CD14-positive monocyte (primary cell): ENCODE measurements at regions not wholly inside any gene's neighbourhood (a gene's known extent, or its start where the extent isn't known, plus 50 kb on each side); places are given as distances from the start of the nearest gene placed in this dataset.

Experiments
- DNase-seq, 3 donors: peaks; one replicate each; pipeline ENCODE4 v3.0.0-alpha.2; 2011 to 2022
- H2AFZ ChIP-seq: 2 replicates; pipeline ENCODE4 v1.6.0; 2012; ENCODE audit warnings: mild to moderate bottlenecking, low read depth, low read length, inconsistent platforms; ENCODE audit not compliant: insufficient read depth, poor library complexity, severe bottlenecking
- H3K27ac ChIP-seq, 2 donors: 1 replicate in 1 of 2; 2 replicates in 1 of 2; pipeline ENCODE4 v1.5.1; 2012 to 2013; ENCODE audit warnings: low read length in 2 of 2, control low read depth in 1 of 2, inconsistent platforms in 1 of 2, low read depth in 1 of 2, mild to moderate bottlenecking in 1 of 2
- H3K27me3 ChIP-seq, 2 donors: one replicate each; pipeline versions ENCODE4 v1.6.0 to v1.6.1; 2011 to 2013; ENCODE audit warnings: low read length in 2 of 2; ENCODE audit not compliant: control insufficient read depth in 2 of 2, insufficient read depth in 2 of 2
- H3K36me3 ChIP-seq, 2 donors: replicated peaks in 1 of 2; 1 replicate in 1 of 2; 2 replicates in 1 of 2; pipeline versions ENCODE4 v1.5.1 to v1.6.1; 2012 to 2013; ENCODE audit warnings: low read length in 2 of 2, control low read depth in 1 of 2, inconsistent platforms in 1 of 2, mild to moderate bottlenecking in 1 of 2; ENCODE audit not compliant: insufficient read depth in 2 of 2, control insufficient read depth in 1 of 2
- H3K4me1 ChIP-seq, 2 donors: 1 replicate in 1 of 2; 2 replicates in 1 of 2; pipeline versions ENCODE4 v1.5.1 to v1.6.1; 2012 to 2013; ENCODE audit warnings: low read length in 2 of 2, control low read depth in 1 of 2, inconsistent platforms in 1 of 2, mild to moderate bottlenecking in 1 of 2, moderate library complexity in 1 of 2; ENCODE audit not compliant: insufficient read depth in 2 of 2, control insufficient read depth in 1 of 2
- H3K4me2 ChIP-seq: replicated peaks from 2 replicates; pipeline ENCODE3; 2012; ENCODE audit warnings: low read length, moderate library complexity, mild to moderate bottlenecking; ENCODE audit not compliant: poor library complexity, severe bottlenecking; ENCODE audit errors: extremely low read depth
- H3K4me3 ChIP-seq, 3 experiments: fragments of 200-600 bp in 1 of 3; sonication (generic) in 1 of 3; replicated peaks in 1 of 3; 1 replicate in 2 of 3; 2 replicates in 1 of 3; pipeline ENCODE4 v1.5.1; 2011 to 2013; ENCODE audit warnings: low read length in 3 of 3, mild to moderate bottlenecking in 3 of 3, control low read depth in 2 of 3, low read depth in 2 of 3, inconsistent platforms in 1 of 3, moderate library complexity in 1 of 3
- H3K79me2 ChIP-seq: 2 replicates; pipeline ENCODE4 v1.6.0; 2012; ENCODE audit warnings: mild to moderate bottlenecking, control low read depth, inconsistent platforms, low read length, moderate library complexity; ENCODE audit not compliant: insufficient read depth
- H3K9ac ChIP-seq: 2 replicates; pipeline ENCODE4 v1.6.0; 2017; ENCODE audit warnings: low read length, mild to moderate bottlenecking; ENCODE audit not compliant: insufficient read depth, poor library complexity, severe bottlenecking
- H3K9me3 ChIP-seq, 2 donors: replicated peaks in 1 of 2; 1 replicate in 1 of 2; 2 replicates in 1 of 2; pipeline versions ENCODE4 v1.5.1 to v1.6.1; 2012 to 2013; ENCODE audit warnings: low read length in 2 of 2, control low read depth in 1 of 2; ENCODE audit not compliant: control insufficient read depth in 1 of 2, insufficient read depth in 1 of 2
- H4K20me1 ChIP-seq: 2 replicates; pipeline ENCODE4 v1.6.0; 2012; ENCODE audit warnings: mild to moderate bottlenecking, low read length, control low read depth, moderate library complexity; ENCODE audit not compliant: insufficient read depth
- H3K27ac Mint-ChIP-seq, 7 donors: one replicate each; pipeline ENCODE4 v1.8.0; 2020; ENCODE audit warnings: mild to moderate bottlenecking in 7 of 7, mixed read lengths in 7 of 7, moderate library complexity in 6 of 7, inconsistent platforms in 2 of 7
- H3K27me3 Mint-ChIP-seq, 3 donors: one replicate each; pipeline ENCODE4 v1.8.0; 2021 to 2022; ENCODE audit warnings: low read depth in 3 of 3, mild to moderate bottlenecking in 3 of 3, mixed read lengths in 3 of 3, moderate library complexity in 3 of 3, inconsistent platforms in 1 of 3
- H3K36me3 Mint-ChIP-seq, 2 donors: one replicate each; pipeline ENCODE4 v1.8.0; 2020; ENCODE audit warnings: mixed read lengths in 2 of 2, inconsistent platforms in 1 of 2, mild to moderate bottlenecking in 1 of 2
- H3K4me1 Mint-ChIP-seq: one replicate; pipeline ENCODE4 v1.8.0; 2020; ENCODE audit warnings: mild to moderate bottlenecking, mixed read lengths
- H3K4me3 Mint-ChIP-seq, 2 donors: one replicate each; pipeline ENCODE4 v1.8.0; 2020; ENCODE audit warnings: mild to moderate bottlenecking in 2 of 2, mixed read lengths in 2 of 2, moderate library complexity in 1 of 2
- H3K9me3 Mint-ChIP-seq, 7 donors: one replicate each; pipeline ENCODE4 v1.8.0; 2020 to 2022; ENCODE audit warnings: mixed read lengths in 7 of 7, mild to moderate bottlenecking in 6 of 7, moderate library complexity in 6 of 7, inconsistent platforms in 2 of 7
- WGBS: methylation state at CpG from one replicate; pipeline ENCODE4 v1.1.5; 2013; ENCODE audit warnings: missing lambda C conversion rate; ENCODE audit not compliant: insufficient coverage; 5-methylcytosine and 5-hydroxymethylcytosine counted together
- intact Hi-C, 2 donors: fragments of 100-400 bp; cut with micrococcal nuclease; formaldehyde crosslinking; loops; one replicate each; pipeline versions ENCODE4 v1.15.0 to v1.15.1; 2023
- TF ChIP-seq, protein P1 (sequence below): fragments of 200-600 bp; IDR thresholded peaks from one replicate; pipeline ENCODE4 v1.8.0; 2022; ENCODE audit warnings: antibody characterized with exemption, mild to moderate bottlenecking

DNA sequence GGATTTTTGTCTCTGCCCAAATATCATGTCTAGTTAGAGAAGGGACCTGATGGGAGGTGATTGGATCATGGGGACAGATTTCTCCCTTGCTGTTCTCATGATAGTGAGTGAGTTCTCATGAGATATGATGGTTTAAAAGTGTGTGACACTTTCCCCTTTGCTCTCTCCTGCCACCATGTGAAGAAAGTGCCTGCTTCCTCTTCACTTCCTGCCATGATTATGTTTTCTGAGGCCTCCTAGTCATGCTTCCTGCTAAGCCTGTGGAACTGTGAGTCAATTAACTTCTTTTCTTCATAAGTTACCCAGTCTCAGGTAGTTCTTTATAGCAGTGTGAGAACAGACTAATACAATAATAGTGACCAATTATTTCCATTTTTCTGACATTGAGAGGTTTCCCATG lies 167.3 kb upstream of the CYRIA start:
- peaks cover 0 to 4% (median 0%) of the 10 kb centered on the region in 3 donors for H3K27me3 Mint-ChIP-seq
- Histone ChIP-seq H3K9me3 (no peaks in the 10 kb centered on the region), H2AFZ (no peak overlapping the region), H3K4me1 (no peaks in the 10 kb centered on the region), H3K4me2 (no peak overlapping the region), H4K20me1 (no peaks in the 10 kb centered on the region), H3K79me2 (no peaks in the 10 kb centered on the region), H3K27ac (no peak overlapping the region), H3K9ac (no peak overlapping the region), H3K4me3 (no peak overlapping the region), H3K27me3 (no peaks in the 10 kb centered on the region), H3K36me3 (no peaks in the 10 kb centered on the region)
- H3K27ac Mint-ChIP-seq = peak overlapping the region in 3 of 7 donors; percentile 26 to 79 (median 33)
- no peak overlapping the region for H3K4me3 Mint-ChIP-seq
- peaks cover 11% of the 10 kb centered on the region for H3K4me1 Mint-ChIP-seq
- intact Hi-C loops = no loop called here
- peaks cover 0 to 3% (median 0%) of the 10 kb centered on the region in 7 donors for H3K9me3 Mint-ChIP-seq
- H3K36me3 Mint-ChIP-seq = no peaks in the 10 kb centered on the region
- DNase-seq = peak; percentile 25 to 58 (median 45)
- TF ChIP-seq, protein P1, sequence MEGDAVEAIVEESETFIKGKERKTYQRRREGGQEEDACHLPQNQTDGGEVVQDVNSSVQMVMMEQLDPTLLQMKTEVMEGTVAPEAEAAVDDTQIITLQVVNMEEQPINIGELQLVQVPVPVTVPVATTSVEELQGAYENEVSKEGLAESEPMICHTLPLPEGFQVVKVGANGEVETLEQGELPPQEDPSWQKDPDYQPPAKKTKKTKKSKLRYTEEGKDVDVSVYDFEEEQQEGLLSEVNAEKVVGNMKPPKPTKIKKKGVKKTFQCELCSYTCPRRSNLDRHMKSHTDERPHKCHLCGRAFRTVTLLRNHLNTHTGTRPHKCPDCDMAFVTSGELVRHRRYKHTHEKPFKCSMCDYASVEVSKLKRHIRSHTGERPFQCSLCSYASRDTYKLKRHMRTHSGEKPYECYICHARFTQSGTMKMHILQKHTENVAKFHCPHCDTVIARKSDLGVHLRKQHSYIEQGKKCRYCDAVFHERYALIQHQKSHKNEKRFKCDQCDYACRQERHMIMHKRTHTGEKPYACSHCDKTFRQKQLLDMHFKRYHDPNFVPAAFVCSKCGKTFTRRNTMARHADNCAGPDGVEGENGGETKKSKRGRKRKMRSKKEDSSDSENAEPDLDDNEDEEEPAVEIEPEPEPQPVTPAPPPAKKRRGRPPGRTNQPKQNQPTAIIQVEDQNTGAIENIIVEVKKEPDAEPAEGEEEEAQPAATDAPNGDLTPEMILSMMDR = no peak

- Histone ChIP-seq H3K36me3 (no peaks in the 10 kb centered on the region), H3K27me3 (no peaks in the 10 kb centered on the region), H3K9me3 (no peaks in the 10 kb centered on the region), H3K79me2 (no peaks in the 10 kb centered on the region), H3K9ac (no peak overlapping the region), H3K4me2 (no peak overlapping the region), H2AFZ (no peak overlapping the region), H3K27ac (no peak overlapping the region), H4K20me1 (no peaks in the 10 kb centered on the region), H3K4me3 (no peak overlapping the region), H3K4me1 (no peaks in the 10 kb centered on the region)
- intact Hi-C loops = loop anchor here in 1 of 2 donors (10.0 kb wide), 1 partner anchor 56 kb away; no protein-coding TSS in a partner anchor
- no peak for DNase-seq
- H3K9me3 Mint-ChIP-seq = peaks cover 3 to 5% (median 3%) of the 10 kb centered on the region in 7 donors
- no peak overlapping the region for H3K4me3 Mint-ChIP-seq
- no peaks in the 10 kb centered on the region for H3K36me3 Mint-ChIP-seq
- no peaks in the 10 kb centered on the region for H3K27me3 Mint-ChIP-seq
- peaks cover 8% of the 10 kb centered on the region for H3K4me1 Mint-ChIP-seq
- 100% methylated on average over 1 of the region's 3 CpGs for WGBS
- TF ChIP-seq, protein P1 = no peak
- H3K27ac Mint-ChIP-seq = no peak overlapping the region
These were observed 163.2 kb upstream of the CYRIA start for GRCh38 chr2:16828828-16829160.
